NCI-H2081 treated with DMSO at 0.1 percent for 48 hours (cell line): ENCODE measurements at regions not wholly inside any gene's neighbourhood (a gene's known extent, or its start where the extent isn't known, plus 50 kb on each side); places are given as distances from the start of the nearest gene placed in this dataset.

Experiments used
- DNase-seq: peaks from one replicate; lab custom pipeline; 2025; lab: John Stamatoyannopoulos, UW

GRCh38 chrX:9087271-9088040 lies 53.5 kb upstream of the FAM9B start:
- DNase-seq: no peak

GRCh38 chrX:9088896-9089295 lies 55.0 kb upstream of the FAM9B start:
- no peak for DNase-seq

GRCh38 chrX:9090766-9091165 lies 56.8 kb upstream of the FAM9B start:
- DNase-seq: no peak

GRCh38 chrX:9091258-9091657 lies 57.3 kb upstream of the FAM9B start:
- no peak for DNase-seq

- no peak for DNase-seq
Observed at GRCh38 chrX:9102956-9103355, 69.0 kb upstream of the FAM9B start.

GRCh38 chrX:9108054-9108453 lies 74.1 kb upstream of the FAM9B start:
- no peak for DNase-seq

GRCh38 chrX:9110808-9111207 lies 76.9 kb upstream of the FAM9B start:
- DNase-seq: no peak

- DNase-seq: no peak
Observed at GRCh38 chrX:9114245-9114644, 80.3 kb upstream of the FAM9B start.

GRCh38 chrX:9117851-9118250 lies 83.9 kb upstream of the FAM9B start:
- DNase-seq: no peak

- DNase-seq: no peak
Observed at GRCh38 chrX:9122519-9123245, 88.8 kb upstream of the FAM9B start.

GRCh38 chrX:9127986-9128385 lies 94.1 kb upstream of the FAM9B start:
- DNase-seq: no peak

- no peak for DNase-seq
Observed at GRCh38 chrX:9130031-9130430, 96.1 kb upstream of the FAM9B start.

GRCh38 chrX:9131066-9131465 lies 97.1 kb upstream of the FAM9B start:
- DNase-seq: no peak

GRCh38 chrX:9132036-9132638 lies 98.2 kb upstream of the FAM9B start:
- DNase-seq: no peak

- no peak for DNase-seq
Observed at GRCh38 chrX:9133426-9133825, 99.5 kb upstream of the FAM9B start.

GRCh38 chrX:9134366-9134765 lies 100.4 kb upstream of the FAM9B start:
- DNase-seq: no peak

- no peak for DNase-seq
Observed at GRCh38 chrX:9135901-9136510, 102.1 kb upstream of the FAM9B start.

GRCh38 chrX:9137152-9137551 lies 103.2 kb upstream of the FAM9B start:
- no peak for DNase-seq

GRCh38 chrX:9141496-9141895 lies 107.6 kb upstream of the FAM9B start:
- no peak for DNase-seq

- no peak for DNase-seq
Observed at GRCh38 chrX:9144701-9145241, 110.8 kb upstream of the FAM9B start.

GRCh38 chrX:9146657-9147056 lies 112.7 kb upstream of the FAM9B start:
- no peak for DNase-seq

- no peak for DNase-seq
Observed at GRCh38 chrX:9147086-9147485, 113.2 kb upstream of the FAM9B start.

GRCh38 chrX:9147726-9148125 lies 113.8 kb upstream of the FAM9B start:
- no peak for DNase-seq
